NCI-H2107 treated with DMSO at 0.1 percent for 48 hours (cell line): ENCODE measurements at regions not wholly inside any gene's neighbourhood (a gene's known extent, or its start where the extent isn't known, plus 50 kb on each side); places are given as distances from the start of the nearest gene placed in this dataset.
"Not testable (repeated sequence)": the region's sequence is repeated elsewhere in the genome, so short reads cannot be mapped to it uniquely, and the experiment has no call there.

Experiments
- DNase-seq: peaks from one replicate; lab custom pipeline; 2025; ENCODE audit not compliant: unreplicated experiment; lab: John Stamatoyannopoulos, UW

GRCh38 chr11:112534208-112534607 lies 273.5 kb upstream of the PLET1 start:
- DNase-seq = no peak

- no peak for DNase-seq
Measured at GRCh38 chr11:112537026-112537425, 276.4 kb upstream of the PLET1 start.

- no peak for DNase-seq
Measured at GRCh38 chr11:112537846-112538330, 277.2 kb upstream of the PLET1 start.

GRCh38 chr11:112538534-112539280 lies 278.0 kb upstream of the PLET1 start:
- DNase-seq = no peak

- not testable (repeated sequence) for DNase-seq
Measured at GRCh38 chr11:112539281-112539555, 278.6 kb upstream of the PLET1 start.

GRCh38 chr11:112539741-112540140 lies 279.1 kb upstream of the PLET1 start:
- DNase-seq = no peak

- DNase-seq = no peak
Measured at GRCh38 chr11:112540261-112540660, 279.6 kb upstream of the PLET1 start.

GRCh38 chr11:112541140-112542046 lies 280.7 kb upstream of the PLET1 start:
- DNase-seq = no peak

- DNase-seq = no peak
Measured at GRCh38 chr11:112542479-112542878, 281.8 kb upstream of the PLET1 start.

- DNase-seq = no peak
Measured at GRCh38 chr11:112543390-112543789, 282.7 kb upstream of the PLET1 start.

GRCh38 chr11:112548641-112549040 lies 288.0 kb upstream of the PLET1 start:
- no peak for DNase-seq

GRCh38 chr11:112553205-112553731 lies 292.6 kb upstream of the PLET1 start:
- no peak for DNase-seq

GRCh38 chr11:112554586-112554985 lies 293.9 kb upstream of the PLET1 start:
- no peak for DNase-seq

- DNase-seq = no peak
Measured at GRCh38 chr11:112555491-112556364, 295.1 kb upstream of the PLET1 start.

- no peak for DNase-seq
Measured at GRCh38 chr11:112558691-112559090, 298.0 kb upstream of the PLET1 start.

GRCh38 chr11:112563808-112564207 lies 303.1 kb upstream of the PLET1 start:
- DNase-seq = no peak

- DNase-seq = no peak
Measured at GRCh38 chr11:112564228-112564955, 303.7 kb upstream of the PLET1 start.

- no peak for DNase-seq
Measured at GRCh38 chr11:112565551-112565950, 304.9 kb upstream of the PLET1 start.

- no peak for DNase-seq
Measured at GRCh38 chr11:112566124-112566523, 305.5 kb upstream of the PLET1 start.

GRCh38 chr11:112570333-112570732 lies 309.7 kb upstream of the PLET1 start:
- DNase-seq = no peak
